HG03175 (cell line): ENCODE measurements at regions not wholly inside any gene's neighbourhood (a gene's known extent, or its start where the extent isn't known, plus 50 kb on each side); places are given as distances from the start of the nearest gene placed in this dataset.
"Not testable (repeated sequence)": the region's sequence is repeated elsewhere in the genome, so short reads cannot be mapped to it uniquely, and the experiment has no call there.

Experiments used
- ATAC-seq: cut with Tn5 transposase; IDR thresholded peaks from one replicate; pipeline ENCODE4 v1.9.1; 2021; ENCODE audit warnings: mild to moderate bottlenecking, moderate library complexity; ENCODE audit not compliant: unreplicated experiment

- ATAC-seq = no peak
Observed at GRCh38 chr21:28216976-28217523, 775.6 kb downstream of the LTN1 start.

- ATAC-seq = no peak
Observed at GRCh38 chr21:28215214-28215954, 777.3 kb downstream of the LTN1 start.

GRCh38 chr21:28214786-28215185 is 777.9 kb downstream of the LTN1 start:
- ATAC-seq = no peak

- no peak for ATAC-seq
Observed at GRCh38 chr21:28213261-28213660, 779.4 kb downstream of the LTN1 start.

- ATAC-seq = no peak
Observed at GRCh38 chr21:28212061-28212460, 780.6 kb downstream of the LTN1 start.

GRCh38 chr21:28207436-28208173 is 785.1 kb downstream of the LTN1 start:
- no peak for ATAC-seq

- no peak for ATAC-seq
Observed at GRCh38 chr21:28200726-28201125, 792.0 kb downstream of the LTN1 start.

- ATAC-seq = no peak
Observed at GRCh38 chr21:28196981-28197380, 795.7 kb downstream of the LTN1 start.

GRCh38 chr21:28193189-28193588 is 799.5 kb downstream of the LTN1 start:
- no peak for ATAC-seq

- no peak for ATAC-seq
Observed at GRCh38 chr21:28186604-28187003, 806.1 kb downstream of the LTN1 start.

GRCh38 chr21:28181730-28182129 is 810.9 kb downstream of the LTN1 start:
- no peak for ATAC-seq

GRCh38 chr21:28179136-28179535 is 813.5 kb downstream of the LTN1 start:
- ATAC-seq = no peak

- ATAC-seq = no peak
Observed at GRCh38 chr21:28177124-28177523, 815.6 kb downstream of the LTN1 start.

GRCh38 chr21:28174701-28175100 is 818.0 kb downstream of the LTN1 start:
- ATAC-seq = no peak

GRCh38 chr21:28174006-28174405 is 818.7 kb downstream of the LTN1 start:
- ATAC-seq = no peak

GRCh38 chr21:28172376-28172775 is 820.3 kb downstream of the LTN1 start:
- ATAC-seq = no peak

- no peak for ATAC-seq
Observed at GRCh38 chr21:28167366-28167765, 825.3 kb downstream of the LTN1 start.

GRCh38 chr21:28164519-28164918 is 828.2 kb downstream of the LTN1 start:
- not testable (repeated sequence) for ATAC-seq

GRCh38 chr21:28162052-28162451 is 830.6 kb downstream of the LTN1 start:
- not testable (repeated sequence) for ATAC-seq

- ATAC-seq = no peak
Observed at GRCh38 chr21:28160378-28160777, 832.3 kb downstream of the LTN1 start.

GRCh38 chr21:28159396-28159795 is 833.3 kb downstream of the LTN1 start:
- ATAC-seq = no peak

- no peak for ATAC-seq
Observed at GRCh38 chr21:28156590-28156989, 836.1 kb downstream of the LTN1 start.
